HEK293T (cell line): ENCODE measurements at regions not wholly inside any gene's neighbourhood (a gene's known extent, or its start where the extent isn't known, plus 50 kb on each side); places are given as distances from the start of the nearest gene placed in this dataset.

Experiments
- ARNT ChIP-seq: fragments of 450-650 bp; IDR thresholded peaks from 2 replicates; pipeline ENCODE4 v1.6.1; 2017; ENCODE audit warnings: mild to moderate bottlenecking
- BHLHE40 ChIP-seq: fragments of 450-650 bp; IDR thresholded peaks from 2 replicates; pipeline ENCODE4 v1.6.1; 2016; ENCODE audit warnings: mild to moderate bottlenecking, moderate library complexity, borderline replicate concordance
- CTBP1 ChIP-seq: fragments of 450-650 bp; IDR thresholded peaks from 2 replicates; pipeline ENCODE4 v1.6.1; 2016; ENCODE audit warnings: borderline replicate concordance
- ELF4 ChIP-seq: fragments of 450-650 bp; IDR thresholded peaks from 2 replicates; pipeline ENCODE4 v1.6.1; 2017; ENCODE audit warnings: antibody characterized with exemption
- FOXA1 ChIP-seq: fragments of 450-650 bp; IDR thresholded peaks from 2 replicates; pipeline ENCODE4 v1.6.1; 2016; ENCODE audit warnings: mild to moderate bottlenecking
- FOXK2 ChIP-seq: fragments of 450-650 bp; IDR thresholded peaks from 2 replicates; pipeline ENCODE4 v1.6.1; 2016; ENCODE audit warnings: mild to moderate bottlenecking
- FOXM1 ChIP-seq: fragments of 450-650 bp; IDR thresholded peaks from 2 replicates; pipeline ENCODE4 v1.6.1; 2017; ENCODE audit warnings: mild to moderate bottlenecking, borderline replicate concordance
- HDGF ChIP-seq: fragments of 450-650 bp; IDR thresholded peaks from 2 replicates; pipeline ENCODE4 v1.6.1; 2017; ENCODE audit warnings: antibody characterized with exemption, borderline replicate concordance
- LEF1 ChIP-seq: fragments of 450-650 bp; IDR thresholded peaks from 2 replicates; pipeline ENCODE4 v1.6.1; 2017; ENCODE audit warnings: mild to moderate bottlenecking, borderline replicate concordance
- SP1 ChIP-seq: fragments of 450-650 bp; IDR thresholded peaks from 2 replicates; pipeline ENCODE4 v1.6.1; 2017
- TARDBP ChIP-seq: fragments of 450-650 bp; IDR thresholded peaks from 2 replicates; pipeline ENCODE4 v1.6.1; 2016

GRCh38 chr3:193911784-193912340, 224.1 kb upstream of the HES1 start:
- no peak for TF ChIP-seq ELF4
- TF ChIP-seq FOXK2 = no peak
- TF ChIP-seq TARDBP = no peak
- no peak for TF ChIP-seq LEF1
- TF ChIP-seq HDGF = no peak
- no peak for TF ChIP-seq SP1
- no peak for TF ChIP-seq FOXA1
- TF ChIP-seq BHLHE40 = no peak
- TF ChIP-seq FOXM1 = no peak
- no peak for TF ChIP-seq ARNT
- no peak for TF ChIP-seq CTBP1
